NT2/D1 (cell line): ENCODE measurements at regions not wholly inside any gene's neighbourhood (a gene's known extent, or its start where the extent isn't known, plus 50 kb on each side); places are given as distances from the start of the nearest gene placed in this dataset.

ENCODE experiments used
- YY1 ChIP-seq: IDR thresholded peaks from 2 replicates; pipeline ENCODE4 v1.6.1; 2011; ENCODE audit not compliant: insufficient read length, insufficient read depth
- ZNF274 ChIP-seq: IDR thresholded peaks from 2 replicates; pipeline ENCODE4 v1.6.1; 2011; ENCODE audit warnings: mild to moderate bottlenecking, low read depth, low read length

- no peak for TF ChIP-seq YY1
- no peak for TF ChIP-seq ZNF274
Measured at GRCh38 chr6:134590449-134590848, 272.5 kb upstream of the SGK1 start.
